HS-27A (cell line): ENCODE measurements at regions not wholly inside any gene's neighbourhood (a gene's known extent, or its start where the extent isn't known, plus 50 kb on each side); places are given as distances from the start of the nearest gene placed in this dataset.
A peak's percentile ranks its signal among the peaks of the same experiment; 100 is the strongest.
"Not testable (repeated sequence)": the region's sequence is repeated elsewhere in the genome, so short reads cannot be mapped to it uniquely, and the experiment has no call there.

Experiments used
- DNase-seq: peaks from one replicate; pipeline ENCODE4 v3.0.0-alpha.2; 2012; ENCODE audit warnings: low read depth, missing footprints

DNA sequence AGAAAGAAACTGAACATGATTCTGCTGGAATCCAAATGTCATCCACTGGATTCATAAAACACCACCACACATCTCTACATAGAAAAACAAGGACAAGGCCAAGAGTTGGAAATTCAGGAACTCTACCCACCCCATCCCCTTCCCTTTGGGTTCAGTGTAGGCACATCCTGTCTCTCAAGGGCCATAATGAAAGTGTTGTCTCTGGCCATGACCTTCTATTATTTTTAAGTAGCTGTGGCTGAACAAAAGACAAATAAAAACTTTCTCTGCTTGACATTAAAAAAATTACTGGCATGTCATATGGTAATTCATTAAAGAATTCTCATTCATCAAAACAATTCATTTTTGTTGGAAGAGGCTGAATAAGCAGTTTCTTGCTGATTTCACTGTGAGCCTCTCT lies 54.9 kb upstream of the ZBTB18 start:
- DNase-seq = no peak

DNA sequence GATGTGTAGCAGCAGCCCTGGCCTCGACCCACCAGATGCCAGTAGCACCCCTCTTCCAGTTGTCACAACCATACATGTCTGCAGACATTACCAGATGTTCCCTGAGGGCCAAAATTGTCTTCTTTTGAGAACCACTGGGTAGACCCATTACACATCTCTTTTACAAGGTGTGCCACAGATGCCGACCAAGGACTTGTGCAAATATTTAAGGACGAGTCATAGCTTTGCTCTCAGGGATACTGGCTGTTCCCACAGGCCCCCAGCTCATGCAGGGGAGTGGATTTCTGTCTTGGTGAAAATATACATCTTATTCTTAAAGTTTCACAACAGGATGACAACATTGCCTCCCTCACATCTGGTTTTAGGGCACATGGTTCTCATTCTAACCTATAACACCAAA lies 59.4 kb upstream of the ZBTB18 start:
- DNase-seq = no peak

DNA sequence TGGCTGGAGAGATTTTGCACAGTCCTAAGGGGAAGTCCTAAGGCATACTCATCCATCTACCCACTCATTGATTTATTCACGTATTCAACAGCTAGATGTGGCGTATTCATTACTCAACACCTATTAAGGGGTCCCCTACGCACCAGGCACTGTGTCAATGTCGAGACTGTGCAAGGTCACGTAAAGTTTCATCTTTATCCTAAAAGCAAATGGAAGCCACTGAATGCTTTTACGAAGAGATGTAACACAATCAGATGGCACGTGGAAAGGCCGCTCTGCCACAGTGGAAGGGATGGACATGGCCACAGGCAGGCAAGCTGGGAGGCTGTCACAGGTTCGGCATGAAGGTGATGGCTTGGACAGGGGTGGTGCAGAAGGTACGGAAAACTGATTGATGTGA lies 66.3 kb upstream of the ZBTB18 start:
- DNase-seq = no peak

GRCh38 chr1:243982447-243983018 lies 68.5 kb upstream of the ZBTB18 start:
- DNase-seq = no peak

DNA sequence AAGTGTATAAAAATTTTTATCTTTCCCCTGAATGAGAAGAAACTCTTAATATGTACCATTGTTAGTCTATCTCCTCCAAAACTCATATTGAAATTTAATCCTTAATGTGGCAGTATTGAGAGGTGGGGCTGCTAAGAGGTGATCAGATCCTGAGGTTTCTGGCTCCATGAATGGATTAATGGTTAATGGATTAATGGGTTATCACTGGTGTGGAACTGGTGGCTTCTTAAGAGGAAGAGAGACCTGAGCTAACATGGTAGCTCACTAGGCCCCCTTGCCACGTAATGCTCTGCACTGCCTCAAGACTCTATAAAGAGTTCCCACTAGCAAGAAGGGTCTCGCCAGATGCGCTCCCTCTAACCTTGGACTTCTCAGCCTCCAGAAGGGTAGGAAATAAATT lies 70.6 kb upstream of the ZBTB18 start:
- no peak for DNase-seq

GRCh38 chr1:243980071-243980470 lies 71.0 kb upstream of the ZBTB18 start:
- no peak for DNase-seq

DNA sequence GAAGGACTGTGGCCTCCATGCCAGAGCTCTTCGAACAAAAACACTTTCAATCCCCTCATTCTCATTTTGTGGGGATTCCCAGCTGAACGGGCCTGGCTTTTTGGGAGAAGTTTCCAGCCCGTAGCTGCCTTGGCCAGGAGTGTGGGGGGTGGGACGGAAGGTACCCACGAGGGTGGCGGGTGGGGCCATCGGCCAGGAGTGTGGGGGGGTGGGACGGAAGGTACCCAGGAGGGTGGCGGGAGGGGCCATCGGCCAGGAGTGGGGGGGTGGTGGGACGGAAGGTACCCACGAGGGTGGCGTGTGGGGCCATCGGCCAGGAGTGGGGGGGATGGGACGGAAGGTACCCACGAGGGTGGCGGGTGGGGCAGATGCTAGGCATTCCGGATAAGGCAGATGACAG lies 71.7 kb upstream of the ZBTB18 start:
- DNase-seq = no peak

GRCh38 chr1:243977094-243977493 lies 74.0 kb upstream of the ZBTB18 start:
- no peak for DNase-seq

GRCh38 chr1:243974451-243975292 lies 76.4 kb upstream of the ZBTB18 start:
- no peak for DNase-seq

DNA sequence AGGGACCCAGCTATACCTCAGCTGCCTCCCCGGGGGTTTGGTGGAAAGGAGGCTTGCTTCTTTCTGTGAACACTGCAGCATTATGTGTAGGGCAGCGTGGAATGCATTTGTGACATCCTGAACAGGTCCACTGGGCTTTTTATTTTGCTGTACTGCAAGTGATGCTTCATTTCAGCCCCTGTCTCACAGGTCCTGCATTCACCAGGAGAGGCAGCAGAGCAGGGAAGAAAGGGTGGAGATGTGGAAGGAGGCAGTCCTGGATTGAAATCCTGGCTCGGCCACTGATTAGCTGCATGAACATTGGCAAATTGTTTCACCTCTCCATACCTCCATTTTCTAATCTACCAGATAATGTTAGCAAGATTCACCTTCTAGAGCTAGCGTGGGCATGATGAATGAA lies 77.9 kb upstream of the ZBTB18 start:
- DNase-seq = no peak

- DNase-seq = no peak
These were observed 81.0 kb upstream of the ZBTB18 start for GRCh38 chr1:243970077-243970476.

GRCh38 chr1:243968413-243968812 lies 82.7 kb upstream of the ZBTB18 start:
- peak; percentile 54 for DNase-seq

DNA sequence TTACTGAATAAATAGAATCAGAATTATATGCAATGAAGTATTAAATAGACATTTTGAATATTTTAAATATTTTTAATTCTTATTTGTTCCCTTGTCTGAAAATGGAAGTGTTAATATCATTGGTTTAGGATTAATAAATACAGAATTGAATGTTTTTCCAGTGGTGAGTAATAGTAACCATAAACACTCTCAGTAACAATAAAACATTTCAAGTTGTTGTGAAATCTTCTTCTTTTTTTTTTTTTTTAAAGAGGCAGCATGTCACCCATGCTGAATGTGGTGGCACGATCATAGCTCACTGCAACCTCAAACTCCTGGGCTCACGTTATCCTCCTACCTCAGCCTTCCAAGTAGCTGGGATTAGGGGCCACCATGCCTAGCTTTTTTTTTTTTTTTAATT lies 86.2 kb upstream of the ZBTB18 start:
- DNase-seq = no peak

DNA sequence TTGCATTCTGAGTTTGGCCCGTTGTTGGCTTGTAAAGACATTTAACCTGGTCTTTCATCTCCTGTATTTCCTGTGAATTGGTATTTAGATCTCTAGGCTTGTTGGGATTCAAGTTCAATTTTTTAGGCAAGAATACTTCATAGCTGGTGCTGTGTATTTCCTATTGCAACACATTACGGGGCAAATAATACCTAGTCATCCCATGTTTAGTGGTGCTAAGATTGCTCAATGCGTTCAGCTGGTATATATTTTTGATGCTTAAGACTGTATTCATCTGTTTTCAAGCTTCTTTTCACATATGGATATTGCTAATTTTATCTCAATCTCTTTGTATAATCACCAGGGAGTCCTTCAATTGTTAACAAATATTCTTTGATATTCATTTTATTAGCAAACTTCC lies 87.5 kb upstream of the ZBTB18 start:
- no peak for DNase-seq

DNA sequence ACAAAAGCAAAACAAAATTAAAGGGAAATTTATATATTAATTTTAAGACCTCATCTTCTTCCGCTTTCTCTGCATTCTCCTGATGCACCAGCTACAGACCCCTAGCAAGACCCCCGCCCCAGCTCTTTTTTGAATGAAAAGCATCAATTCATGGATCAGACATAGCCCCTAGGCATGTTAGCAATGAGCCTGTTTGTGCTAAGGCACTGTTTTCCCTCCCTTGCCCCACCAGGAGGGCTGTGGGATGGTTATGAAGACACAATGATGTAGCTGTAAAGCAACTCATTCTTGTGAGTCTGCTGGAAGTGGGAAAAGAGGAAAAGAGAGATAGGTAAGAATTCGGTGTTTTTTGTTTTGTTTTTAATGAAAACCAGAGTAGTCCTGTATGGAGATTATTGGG lies 88.5 kb upstream of the ZBTB18 start:
- no peak for DNase-seq

DNA sequence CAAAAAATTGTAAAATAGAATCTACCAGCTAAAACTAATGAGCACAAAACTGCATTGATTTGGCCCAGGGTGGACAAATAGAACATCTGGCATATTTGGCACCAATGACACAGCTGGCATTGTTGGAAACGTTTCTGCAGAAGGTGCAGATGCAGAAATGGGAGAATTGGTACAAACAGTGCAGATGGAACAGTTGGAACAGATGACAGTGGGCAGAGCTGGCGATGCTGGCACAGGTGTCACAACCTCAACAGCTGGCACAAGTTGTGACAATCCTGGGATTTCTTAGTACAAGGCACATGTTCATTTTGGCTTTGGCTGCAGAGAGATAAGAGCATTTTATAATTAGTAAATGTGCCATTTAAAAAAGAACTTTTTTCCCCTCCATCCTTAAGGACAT lies 91.1 kb upstream of the ZBTB18 start:
- no peak for DNase-seq

- no peak for DNase-seq
These were observed 93.9 kb upstream of the ZBTB18 start for GRCh38 chr1:243957141-243957540.

- DNase-seq = no peak
These were observed 94.6 kb upstream of the ZBTB18 start for GRCh38 chr1:243956450-243956849.

DNA sequence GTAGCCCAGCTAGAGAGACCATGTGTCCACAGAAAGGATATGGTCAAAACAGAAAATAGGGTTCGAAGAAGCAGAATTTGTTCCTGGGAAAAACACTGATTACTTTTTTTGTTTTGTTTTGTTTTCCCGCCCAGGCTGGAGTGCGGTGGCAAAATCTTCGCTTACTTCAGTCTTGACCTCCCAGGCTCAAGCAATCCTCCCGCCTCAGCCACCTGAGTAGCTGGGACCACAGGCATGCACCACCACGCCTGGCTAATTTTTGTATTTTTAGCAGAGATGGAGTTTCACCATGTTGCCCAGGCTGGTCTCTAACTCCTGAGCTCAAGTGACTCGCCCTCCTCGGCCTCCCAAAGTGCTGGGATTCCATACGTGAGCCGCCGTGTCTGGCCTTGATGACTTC lies 99.9 kb upstream of the ZBTB18 start:
- not testable (repeated sequence) for DNase-seq

GRCh38 chr1:243950166-243950565 lies 100.1 kb upstream of the AKT3 start:
- peak; percentile 83 for DNase-seq

- no peak for DNase-seq
These were observed 96.9 kb upstream of the AKT3 start for GRCh38 chr1:243946946-243947345.

GRCh38 chr1:243946253-243946652 lies 96.2 kb upstream of the AKT3 start:
- DNase-seq = no peak

DNA sequence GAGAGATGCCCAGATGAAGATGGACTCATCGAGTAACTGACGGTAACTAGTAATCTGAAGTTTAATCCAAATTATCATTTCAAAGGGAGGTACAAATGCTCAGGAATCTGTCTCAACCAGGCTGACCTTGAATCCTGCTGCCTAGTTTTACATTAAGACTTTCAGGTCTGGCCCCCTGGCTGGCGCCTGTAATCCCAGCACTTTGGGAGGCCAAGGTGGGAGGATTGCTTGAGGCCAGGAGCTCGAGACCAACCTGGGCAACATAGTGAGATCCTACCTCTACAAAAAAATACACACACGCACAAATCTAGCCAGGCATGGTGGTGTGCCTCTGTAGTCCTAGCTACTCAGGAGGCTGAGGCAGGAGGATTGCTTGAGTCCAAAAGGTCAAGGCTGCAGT lies 95.7 kb upstream of the AKT3 start:
- DNase-seq = no peak
